Heart right ventricle (tissue), 16 donors: ENCODE measurements at regions not wholly inside any gene's neighbourhood (a gene's known extent, or its start where the extent isn't known, plus 50 kb on each side); places are given as distances from the start of the nearest gene placed in this dataset.

ENCODE experiments used
- ATAC-seq, 8 donors: fragments of 200-7000 bp; cut with Tn5 transposase; one replicate each; pipeline ENCODE4 v1.9.1; 2020; ENCODE audit warnings: mild to moderate bottlenecking in 8 of 8, moderate library complexity in 8 of 8, moderate number of reproducible peaks in 1 of 8
- DNase-seq, 2 donors: peaks; one replicate each; pipeline ENCODE4 v3.0.0-alpha.2; 2020
- H3K27ac ChIP-seq, 10 donors: fragments of 200-600 bp; sonication (generic) in 2 of 10; one replicate each; pipeline versions ENCODE4 v1.5.0 to v1.8.0; 2020 to 2022; ENCODE audit warnings: mild to moderate bottlenecking in 3 of 10
- H3K27me3 ChIP-seq, 7 donors: fragments of 200-600 bp; one replicate each; pipeline ENCODE4 v1.8.0; 2021 to 2022; ENCODE audit warnings: mild to moderate bottlenecking in 2 of 7
- H3K36me3 ChIP-seq, 9 donors: fragments of 200-600 bp; sonication (generic) in 1 of 9; one replicate each; pipeline versions ENCODE4 v1.5.0 to v1.8.0; 2020 to 2022; ENCODE audit warnings: mild to moderate bottlenecking in 2 of 9
- H3K4me1 ChIP-seq, 9 donors: fragments of 200-600 bp; sonication (generic) in 1 of 9; one replicate each; pipeline versions ENCODE4 v1.5.0 to v1.8.0; 2020 to 2022; ENCODE audit warnings: mild to moderate bottlenecking in 4 of 9
- H3K4me3 ChIP-seq, 10 donors: fragments of 200-600 bp; sonication (generic) in 2 of 10; one replicate each; pipeline versions ENCODE4 v1.5.0 to v1.8.0; 2020 to 2022; ENCODE audit warnings: mild to moderate bottlenecking in 7 of 10, moderate library complexity in 2 of 10
- H3K9me3 ChIP-seq, 11 donors: fragments of 200-600 bp in 10 of 11; sonication (generic) in 2 of 11; one replicate each; pipeline versions ENCODE4 v1.5.0 to v1.8.0; 2013 to 2022; ENCODE audit warnings: mild to moderate bottlenecking in 2 of 11, control low read depth in 1 of 11, moderate library complexity in 1 of 11
- CTCF ChIP-seq, 9 donors: fragments of 200-600 bp; sonication (generic) in 2 of 9; IDR thresholded peaks; one replicate each; pipeline versions ENCODE4 v1.5.0 to v1.8.0; 2021 to 2022; ENCODE audit warnings: antibody characterized with exemption in 9 of 9, mild to moderate bottlenecking in 5 of 9, moderate library complexity in 1 of 9
- WGBS, 2 donors: extraction: QIAGEN DNeasy Blood & Tissue Kit; methylation state at CpG; one replicate each; pipeline ENCODE4 v1.1.7; 2013; ENCODE audit warnings: inconsistent platforms in 1 of 2; 5-methylcytosine and 5-hydroxymethylcytosine counted together
- intact Hi-C, 10 donors: fragments of 100-400 bp; cut with DNase I; formaldehyde crosslinking; loops; one replicate each; pipeline versions ENCODE4 v1.11.1 to v1.14.2; 2022
- donor health status: Arrhythmogenic right ventricular cardiomyopathy.
- donor health status: ischemic (EF 13 %, LVEDD 7.1; RV severe dilation, severe dysfunction).
- donor health status: healthy with polysubstance abuse.
- donor health status: DM: no; HTN: yes; CAD: no.
- donor health status: DM: no; HTN: no; CAD: no.
- donor health status: ischemic (EF 25% LVEDD 6.9; RV normal size, moderate dysfunction).
- donor health status: ischemic (EF 25% LVEDD 5.7; RV mildly dilated, moderate dysfunction).
- donor health status: healthy.
- donor health status: DM: yes; HTN: yes; CAD: no.
- donor health status: Ischemic cardiomyopathy.
- donor health status: ischemic (EF 35%, LVEDD 5.7; RV mildly dilated, moderate dysfunction).
- donor health status: nonischemic (EF 11% LVEDD 7.7; RV severe dilation, severe dysfunction).
- donor health status: DM: yes; HTN: yes; CAD: no.
- donor health status: PGD.
- donor health status: ischemic (EF 29% LVEDD 5.4; RV normal size, mild dysfunction).
- donor health status: nonischemic (EF 23%, LVEDD 6.1; RV moderate dilation, normal function).

GRCh38 chr18:51753365-51754057 lies 556.0 kb upstream of the MEX3C start:
- ATAC-seq = no peak
- WGBS, 2 donors = 72% methylated on average over 5 of the region's 5 CpGs
- no peak for TF ChIP-seq CTCF (IDR thresholded peaks at IDR 0.05)
- H3K9me3 ChIP-seq = peaks cover 0 to 3% (median 0%) of the 10 kb centered on the region in 11 donors
- H3K4me1 ChIP-seq = no peaks in the 10 kb centered on the region
- H3K27me3 ChIP-seq = peaks cover 0 to 5% (median 0%) of the 10 kb centered on the region in 7 donors
- intact Hi-C loops = no loop called here
- no peak overlapping the region for H3K27ac ChIP-seq
- no peak for DNase-seq
- H3K36me3 ChIP-seq = no peaks in the 10 kb centered on the region
- no peak overlapping the region for H3K4me3 ChIP-seq

GRCh38 chr18:51754566-51754965 lies 557.1 kb upstream of the MEX3C start:
- no peak for TF ChIP-seq CTCF (IDR thresholded peaks at IDR 0.05)
- 77 to 78% methylated on average over 4 of the region's 4 CpGs for WGBS, 2 donors
- Histone ChIP-seq H3K4me1 (no peaks in the 10 kb centered on the region), H3K9me3 (no peaks in the 10 kb centered on the region), H3K27ac (no peak overlapping the region), H3K4me3 (no peak overlapping the region), H3K27me3 (peaks cover 0 to 5% (median 0%) of the 10 kb centered on the region in 7 donors), H3K36me3 (no peaks in the 10 kb centered on the region)
- intact Hi-C loops = no loop called here
- ATAC-seq (no peak), DNase-seq (no peak)

GRCh38 chr18:51757255-51757924 lies 559.9 kb upstream of the MEX3C start:
- Histone ChIP-seq H3K27me3 (peaks cover 0 to 5% (median 0%) of the 10 kb centered on the region in 7 donors), H3K9me3 (no peaks in the 10 kb centered on the region), H3K27ac (no peak overlapping the region), H3K4me3 (no peak overlapping the region), H3K4me1 (no peaks in the 10 kb centered on the region), H3K36me3 (no peaks in the 10 kb centered on the region)
- TF ChIP-seq CTCF (IDR thresholded peaks at IDR 0.05) = no peak
- 62 to 69% methylated on average over 5 of the region's 5 CpGs for WGBS, 2 donors
- intact Hi-C loops = no loop called here
- DNase-seq (no peak), ATAC-seq (no peak)

- no peaks in the 10 kb centered on the region for H3K4me1 ChIP-seq
- no peak for DNase-seq
- no peak for TF ChIP-seq CTCF (IDR thresholded peaks at IDR 0.05)
- H3K27ac ChIP-seq = no peak overlapping the region
- no peaks in the 10 kb centered on the region for H3K9me3 ChIP-seq
- ATAC-seq = no peak
- H3K36me3 ChIP-seq = no peaks in the 10 kb centered on the region
- intact Hi-C loops = no loop called here
- peaks cover 0 to 4% (median 0%) of the 10 kb centered on the region in 7 donors for H3K27me3 ChIP-seq
- H3K4me3 ChIP-seq = no peak overlapping the region
- WGBS, 2 donors = 61 to 63% methylated on average over 1 of the region's 1 CpG
Observed at GRCh38 chr18:51762373-51762772, 564.9 kb upstream of the MEX3C start.
